ENCODE measurements at regions not wholly inside any gene's neighbourhood (a gene's known extent, or its start where the extent isn't known, plus 50 kb on each side); places are given as distances from the start of the nearest gene placed in this dataset.

- H3K27me3 ChIP-seq, result no peaks in the 10 kb centered on the region
- H3K36me3 ChIP-seq, result no peaks in the 10 kb centered on the region
- H3K9me3 ChIP-seq, result no peaks in the 10 kb centered on the region
- H3K27ac ChIP-seq, result no peak overlapping the region
- no peak overlapping the region for H3K4me3 ChIP-seq
- TF ChIP-seq CTCF (IDR thresholded peaks at IDR 0.05), result no peak
- no peak for DNase-seq (ENCODE audit: low spot score)
- no peaks in the 10 kb centered on the region for H3K4me1 ChIP-seq
Observed at GRCh38 chr6:113622254-113622653, 234.9 kb upstream of the MARCKS start.

GRCh38 chr6:113623129-113623528 lies 234.0 kb upstream of the MARCKS start:
- Histone ChIP-seq H3K27ac (no peak overlapping the region), H3K4me1 (no peaks in the 10 kb centered on the region), H3K9me3 (no peaks in the 10 kb centered on the region), H3K4me3 (no peak overlapping the region), H3K36me3 (no peaks in the 10 kb centered on the region), H3K27me3 (no peaks in the 10 kb centered on the region)
- no peak for DNase-seq (ENCODE audit: low spot score)
- no peak for TF ChIP-seq CTCF (IDR thresholded peaks at IDR 0.05)

GRCh38 chr6:113625850-113626249 lies 231.3 kb upstream of the MARCKS start:
- no peaks in the 10 kb centered on the region for H3K9me3 ChIP-seq
- H3K4me3 ChIP-seq, result no peak overlapping the region
- TF ChIP-seq CTCF (IDR thresholded peaks at IDR 0.05), result no peak
- DNase-seq (ENCODE audit: low spot score), result no peak
- no peaks in the 10 kb centered on the region for H3K36me3 ChIP-seq
- no peaks in the 10 kb centered on the region for H3K27me3 ChIP-seq
- no peak overlapping the region for H3K27ac ChIP-seq
- H3K4me1 ChIP-seq, result peaks cover 0 to 15% of the 10 kb centered on the region in 2 donors

- Histone ChIP-seq H3K27me3 (no peaks in the 10 kb centered on the region), H3K4me1 (peaks cover 0 to 21% of the 10 kb centered on the region in 2 donors), H3K36me3 (no peaks in the 10 kb centered on the region), H3K9me3 (no peaks in the 10 kb centered on the region), H3K4me3 (no peak overlapping the region), H3K27ac (no peak overlapping the region)
- TF ChIP-seq CTCF (IDR thresholded peaks at IDR 0.05), result no peak
- no peak for DNase-seq (ENCODE audit: low spot score)
Observed at GRCh38 chr6:113626475-113626874, 230.7 kb upstream of the MARCKS start.

- Histone ChIP-seq H3K27ac (no peak overlapping the region), H3K27me3 (no peaks in the 10 kb centered on the region), H3K4me1 (peaks cover 0 to 30% of the 10 kb centered on the region in 2 donors)
Observed at GRCh38 chr6:113627480-113627879, 229.7 kb upstream of the MARCKS start.

More at GRCh38 chr6:113627480-113627879, 229.7 kb upstream of the MARCKS start:
- no peak for TF ChIP-seq CTCF (IDR thresholded peaks at IDR 0.05)
- DNase-seq (ENCODE audit: low spot score), result no peak
- Histone ChIP-seq H3K4me3 (no peak overlapping the region), H3K9me3 (no peaks in the 10 kb centered on the region), H3K36me3 (no peaks in the 10 kb centered on the region)
